ENCODE measurements at regions not wholly inside any gene's neighbourhood (a gene's known extent, or its start where the extent isn't known, plus 50 kb on each side); places are given as distances from the start of the nearest gene placed in this dataset.

DNA sequence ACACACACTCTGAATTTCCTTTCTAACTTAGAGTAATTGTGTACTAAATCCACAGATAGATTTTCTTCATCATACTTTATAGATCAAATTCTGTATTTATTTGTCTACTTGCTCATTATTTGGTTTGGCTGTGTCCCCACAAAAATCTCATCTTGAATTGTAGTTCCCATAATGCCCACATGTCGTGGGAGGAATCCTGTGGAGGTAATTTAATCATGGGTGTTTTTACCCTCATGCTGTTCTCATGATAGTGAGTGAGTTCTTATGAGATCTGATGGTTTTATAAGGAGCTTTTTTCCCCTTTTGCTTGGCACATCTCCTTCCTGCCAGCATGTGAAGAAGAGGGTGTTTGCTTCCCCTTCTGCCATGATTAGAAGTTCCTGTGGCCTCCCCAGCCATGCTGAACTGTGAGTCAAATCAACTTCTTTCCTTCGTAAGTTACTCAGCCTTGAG is 198.3 kb upstream of the TGFBR2 start:
- H2BK5ac ChIP-seq (ENCODE audit: low read depth, low read length), result no peak overlapping the region
- no peak overlapping the region for H2BK20ac ChIP-seq (ENCODE audit: low read length)
- H2BK15ac ChIP-seq (ENCODE audit: low read length), result no peak overlapping the region
- H4K5ac ChIP-seq (ENCODE audit: insufficient read length, low read depth, low read length), result no peak overlapping the region
- H3K56ac ChIP-seq (replicated peaks; ENCODE audit: insufficient read length, low read depth, low read length), result no peak overlapping the region
- H3K4ac ChIP-seq (replicated peaks; ENCODE audit: insufficient read length, low read depth, low read length), result no peak overlapping the region
- H2AFZ ChIP-seq (ENCODE audit: low read length), result no peak overlapping the region
- no peak overlapping the region for H3K9ac ChIP-seq (replicated peaks in 1 of 4; ENCODE audit: extremely low read depth in 1 of 4, low read depth in 3 of 4, low read length in 3 of 4)
- no peaks in the 10 kb centered on the region for H3K23me2 ChIP-seq (ENCODE audit: low read depth, low read length)
- H2BK12ac ChIP-seq (ENCODE audit: low read depth, low read length), result no peak overlapping the region
- H4K20me1 ChIP-seq (replicated peaks in 1 of 2; ENCODE audit: control insufficient read depth in 1 of 2, insufficient read depth in 2 of 2, low read length in 2 of 2), result no peaks in the 10 kb centered on the region
- no peak overlapping the region; the same call in 1 of the 2 replicates for H2AK5ac ChIP-seq (ENCODE audit: low read depth, low read length)
- no peak overlapping the region for H3K18ac ChIP-seq (ENCODE audit: extremely low read depth, low read length)
- H2BK120ac ChIP-seq (replicated peaks; ENCODE audit: low read depth, low read length), result no peak overlapping the region
- H3K27ac ChIP-seq (ENCODE audit: low read depth, low read length), result no peak overlapping the region
- H3K4me3 ChIP-seq (ENCODE audit: extremely low read depth in 1 of 4, insufficient read depth in 2 of 4, low read depth in 3 of 4, low read length in 4 of 4), result no peak overlapping the region
- DNase-seq (ENCODE audit: low read depth in 1 of 2, low spot score in 2 of 2) (no peak), FAIRE-seq (no peak)
- H3K4me2 ChIP-seq (ENCODE audit: insufficient read depth in 1 of 2, low read depth in 2 of 2, low read length in 2 of 2), result no peak overlapping the region
- no peaks in the 10 kb centered on the region for H3K9me3 ChIP-seq (ENCODE audit: insufficient read depth in 2 of 2, low read depth in 1 of 2, low read length in 1 of 2)
- H3K4me1 ChIP-seq (replicated peaks in 1 of 4; ENCODE audit: control insufficient read depth in 3 of 4, insufficient read depth in 4 of 4, low read length in 3 of 4), result no peaks in the 10 kb centered on the region
- 100% methylated on average over 2 of the region's 2 CpGs; no CpG with 5 or more reads in 1 of the 2 experiments for WGBS, 2 experiments (ENCODE audit: extremely low coverage in 1 of 2, insufficient coverage in 1 of 2, insufficient read length in 1 of 2, insufficient replicate concordance in 2 of 2, low coverage in 1 of 2, low lambda C conversion rate in 2 of 2, missing lambda C conversion rate in 1 of 2)
- POLR2A ChIA-PET (ENCODE audit: partially characterized antibody), result no interaction called here
- H3K14ac ChIP-seq (ENCODE audit: insufficient read length), result no peak overlapping the region
- no peaks in the 10 kb centered on the region for H3K79me2 ChIP-seq (ENCODE audit: control insufficient read depth in 1 of 2, insufficient read depth in 2 of 2, low read length in 2 of 2)
- CTCF ChIA-PET (ENCODE audit: partially characterized antibody), result interaction anchor here (0.7 to 1.8 kb wide), 2 partner anchors 9 to 285 kb away, joined by 3 to 5 read pairs; no protein-coding TSS in a partner anchor
- H4K8ac ChIP-seq (ENCODE audit: extremely low read depth, insufficient read depth, low read length), result no peak overlapping the region
- no peaks in the 10 kb centered on the region for H3K79me1 ChIP-seq (ENCODE audit: low read depth, low read length)
- H3K27me3 ChIP-seq (replicated peaks in 1 of 4; ENCODE audit: control insufficient read depth in 3 of 4, extremely low read depth in 1 of 4, insufficient read depth in 3 of 4, low read length in 3 of 4), result no peaks in the 10 kb centered on the region
- H4K91ac ChIP-seq (replicated peaks; ENCODE audit: insufficient read length, low read length), result no peak overlapping the region
- H3K36me3 ChIP-seq (ENCODE audit: control insufficient read depth in 2 of 4, insufficient read depth in 4 of 4, low read length in 3 of 4), result no peaks in the 10 kb centered on the region
- H3K23ac ChIP-seq (ENCODE audit: insufficient read length), result no peak overlapping the region
- TF ChIP-seq RNF2 (IDR thresholded peaks at IDR 0.05; ENCODE audit: borderline replicate concordance, low read depth, low read length, missing control alignments, poor library complexity, severe bottlenecking), result no peak
- no peak for TF ChIP-seq TAF1 (IDR thresholded peaks at IDR 0.05; ENCODE audit: low read depth, low read length)
